ENCODE measurements at regions not wholly inside any gene's neighbourhood (a gene's known extent, or its start where the extent isn't known, plus 50 kb on each side); places are given as distances from the start of the nearest gene placed in this dataset.
"Not testable (repeated sequence)": the region's sequence is repeated elsewhere in the genome, so short reads cannot be mapped to it uniquely, and the experiment has no call there.

DNA sequence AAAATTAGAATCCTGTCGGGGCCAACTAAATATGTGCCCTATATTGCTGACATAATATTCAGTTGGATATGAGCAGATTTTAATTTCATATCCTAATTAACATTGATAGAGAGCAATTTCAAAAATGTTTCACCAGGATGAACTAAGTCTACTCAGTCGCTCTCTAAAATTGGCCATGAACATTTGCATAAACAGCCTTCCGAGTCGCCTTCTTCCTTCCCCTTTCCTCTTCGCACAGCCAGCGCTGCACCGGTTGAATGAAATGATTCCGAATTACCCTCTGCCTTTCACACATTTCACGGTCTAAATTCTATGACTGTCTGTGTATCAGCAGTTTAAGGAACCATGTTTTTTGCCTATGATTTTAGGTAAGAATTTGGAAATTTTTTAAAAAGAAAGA, 413.7 kb downstream of the LIG4 start:
- no peak overlapping the region for H3K4me3 ChIP-seq
- ATAC-seq (ENCODE audit: insufficient number of reproducible peaks, low FRiP score, low read depth) (no peak), DNase-seq (ENCODE audit: low spot score) (no peak)
- H3K4me1 ChIP-seq (ENCODE audit: control insufficient read depth in 1 of 2, low read depth in 2 of 2): no peaks in the 10 kb centered on the region
- H3K27ac ChIP-seq: no peak overlapping the region
- H3K27me3 ChIP-seq (replicated peaks; ENCODE audit: insufficient read depth): no peaks in the 10 kb centered on the region
- no peaks in the 10 kb centered on the region for H3K9me3 ChIP-seq
- H3K36me3 ChIP-seq: no peaks in the 10 kb centered on the region
- TF ChIP-seq, protein P1, sequence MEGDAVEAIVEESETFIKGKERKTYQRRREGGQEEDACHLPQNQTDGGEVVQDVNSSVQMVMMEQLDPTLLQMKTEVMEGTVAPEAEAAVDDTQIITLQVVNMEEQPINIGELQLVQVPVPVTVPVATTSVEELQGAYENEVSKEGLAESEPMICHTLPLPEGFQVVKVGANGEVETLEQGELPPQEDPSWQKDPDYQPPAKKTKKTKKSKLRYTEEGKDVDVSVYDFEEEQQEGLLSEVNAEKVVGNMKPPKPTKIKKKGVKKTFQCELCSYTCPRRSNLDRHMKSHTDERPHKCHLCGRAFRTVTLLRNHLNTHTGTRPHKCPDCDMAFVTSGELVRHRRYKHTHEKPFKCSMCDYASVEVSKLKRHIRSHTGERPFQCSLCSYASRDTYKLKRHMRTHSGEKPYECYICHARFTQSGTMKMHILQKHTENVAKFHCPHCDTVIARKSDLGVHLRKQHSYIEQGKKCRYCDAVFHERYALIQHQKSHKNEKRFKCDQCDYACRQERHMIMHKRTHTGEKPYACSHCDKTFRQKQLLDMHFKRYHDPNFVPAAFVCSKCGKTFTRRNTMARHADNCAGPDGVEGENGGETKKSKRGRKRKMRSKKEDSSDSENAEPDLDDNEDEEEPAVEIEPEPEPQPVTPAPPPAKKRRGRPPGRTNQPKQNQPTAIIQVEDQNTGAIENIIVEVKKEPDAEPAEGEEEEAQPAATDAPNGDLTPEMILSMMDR (IDR thresholded peaks at IDR 0.05): no peak

GRCh38 chr13:107799001-107799400, 416.3 kb downstream of the LIG4 start:
- Histone ChIP-seq H3K27me3 (replicated peaks; ENCODE audit: insufficient read depth) (no peaks in the 10 kb centered on the region), H3K4me3 (no peak overlapping the region), H3K9me3 (no peaks in the 10 kb centered on the region), H3K4me1 (ENCODE audit: control insufficient read depth in 1 of 2, low read depth in 2 of 2) (no peaks in the 10 kb centered on the region), H3K27ac (no peak overlapping the region), H3K36me3 (no peaks in the 10 kb centered on the region)
- DNase-seq (ENCODE audit: low spot score): no peak
- TF ChIP-seq, protein P1 (IDR thresholded peaks at IDR 0.05): no peak
- no peak for ATAC-seq (ENCODE audit: insufficient number of reproducible peaks, low FRiP score, low read depth)

DNA sequence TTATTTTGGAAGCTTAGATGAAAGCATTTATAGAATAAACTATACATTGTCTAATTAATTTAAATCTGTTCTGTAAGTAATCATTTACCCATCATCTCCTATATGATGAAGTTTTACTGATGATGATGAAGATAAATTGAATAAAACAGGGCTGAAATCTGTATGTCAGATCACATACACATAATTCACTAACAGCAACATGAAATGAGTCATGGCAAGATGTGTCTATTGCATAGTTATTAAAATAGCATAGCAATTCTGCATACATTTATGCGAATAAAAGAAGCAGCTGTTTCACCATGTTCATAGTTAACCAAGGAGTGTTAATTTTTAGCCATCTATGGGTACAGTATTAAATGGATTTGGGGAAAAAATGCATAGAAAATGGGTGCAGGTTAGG, 424.9 kb downstream of the LIG4 start:
- no peak for DNase-seq (ENCODE audit: low spot score)
- Histone ChIP-seq H3K27ac (no peak overlapping the region), H3K9me3 (no peaks in the 10 kb centered on the region), H3K4me3 (no peak overlapping the region), H3K4me1 (ENCODE audit: control insufficient read depth in 1 of 2, low read depth in 2 of 2) (no peaks in the 10 kb centered on the region), H3K27me3 (replicated peaks; ENCODE audit: insufficient read depth) (no peaks in the 10 kb centered on the region), H3K36me3 (no peaks in the 10 kb centered on the region)
- no peak for ATAC-seq (ENCODE audit: insufficient number of reproducible peaks, low FRiP score, low read depth)
- TF ChIP-seq, protein P1 (IDR thresholded peaks at IDR 0.05): no peak

DNA sequence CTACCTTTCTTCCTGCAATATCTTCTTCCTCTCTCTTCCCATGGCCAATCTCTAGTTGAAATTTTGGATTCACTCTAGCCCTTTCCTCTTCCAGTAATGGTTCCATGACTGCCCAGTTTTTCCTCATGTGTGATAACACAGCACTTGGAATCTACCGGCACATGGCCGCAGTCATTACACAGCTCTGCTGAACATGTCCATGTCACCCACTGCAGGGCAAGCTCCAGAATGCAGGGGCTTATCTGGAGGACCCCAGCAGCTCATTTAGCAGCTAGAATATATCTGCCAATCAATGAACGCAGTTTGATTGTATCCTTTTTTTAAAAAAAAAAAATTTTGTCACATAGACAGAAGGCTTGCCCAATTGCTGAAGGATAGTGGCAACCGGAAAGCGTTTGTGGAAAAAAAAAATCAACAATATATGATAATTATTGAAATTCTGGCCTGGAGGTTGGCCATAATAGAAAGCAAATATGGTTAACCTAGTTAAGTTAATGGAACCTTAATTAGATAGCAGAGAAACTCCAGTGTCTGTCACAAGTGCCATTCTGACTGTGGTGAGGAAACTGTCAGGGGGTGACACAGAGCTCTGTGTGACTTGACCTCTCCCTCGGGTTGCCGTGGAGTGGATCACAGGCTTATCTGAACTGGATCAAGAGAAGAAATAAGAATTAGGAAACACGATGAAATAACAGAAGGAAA, 426.7 kb downstream of the LIG4 start:
- TF ChIP-seq, protein P1 (IDR thresholded peaks at IDR 0.05): no peak
- H3K4me1 ChIP-seq (ENCODE audit: control insufficient read depth in 1 of 2, low read depth in 2 of 2): no peaks in the 10 kb centered on the region
- no peak overlapping the region for H3K27ac ChIP-seq
- H3K36me3 ChIP-seq: no peaks in the 10 kb centered on the region
- DNase-seq (ENCODE audit: low spot score) (no peak), ATAC-seq (ENCODE audit: insufficient number of reproducible peaks, low FRiP score, low read depth) (no peak)
- no peak overlapping the region for H3K4me3 ChIP-seq
- H3K9me3 ChIP-seq: no peaks in the 10 kb centered on the region
- H3K27me3 ChIP-seq (replicated peaks; ENCODE audit: insufficient read depth): no peaks in the 10 kb centered on the region

DNA sequence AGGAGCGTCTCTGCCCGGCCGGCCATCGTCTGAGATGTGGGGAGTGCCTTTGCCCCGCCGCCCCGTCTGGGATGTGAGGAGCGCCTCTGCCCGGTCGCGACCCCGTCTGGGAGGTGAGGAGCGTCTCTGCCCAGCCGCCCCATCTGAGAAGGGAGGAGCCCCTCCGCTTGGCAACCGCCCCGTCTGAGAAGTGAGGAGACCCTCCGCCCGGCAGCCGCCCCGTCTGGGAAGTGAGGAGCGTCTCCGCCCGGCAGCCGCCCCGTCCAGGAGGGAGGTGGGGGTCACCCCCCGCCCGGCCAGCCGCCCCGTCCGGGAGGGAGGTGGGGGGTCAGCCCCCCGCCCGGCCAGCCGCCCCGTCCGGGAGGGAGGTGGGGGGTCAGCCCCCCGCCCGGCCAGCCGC, 432.7 kb downstream of the LIG4 start:
- not testable (repeated sequence) for DNase-seq (ENCODE audit: low spot score); H3K4me1 ChIP-seq (ENCODE audit: control insufficient read depth in 1 of 2, low read depth in 2 of 2); H3K27me3 ChIP-seq (replicated peaks; ENCODE audit: insufficient read depth); H3K27ac ChIP-seq; H3K9me3 ChIP-seq; ATAC-seq (ENCODE audit: insufficient number of reproducible peaks, low FRiP score, low read depth); H3K36me3 ChIP-seq; H3K4me3 ChIP-seq

GRCh38 chr13:107778094-107778493, 437.2 kb downstream of the LIG4 start:
- no peaks in the 10 kb centered on the region for H3K27me3 ChIP-seq (replicated peaks; ENCODE audit: insufficient read depth)
- no peak overlapping the region for H3K27ac ChIP-seq
- H3K36me3 ChIP-seq: no peaks in the 10 kb centered on the region
- TF ChIP-seq, protein P1 (IDR thresholded peaks at IDR 0.05): no peak
- H3K4me1 ChIP-seq (ENCODE audit: control insufficient read depth in 1 of 2, low read depth in 2 of 2): no peaks in the 10 kb centered on the region
- H3K9me3 ChIP-seq: no peaks in the 10 kb centered on the region
- ATAC-seq (ENCODE audit: insufficient number of reproducible peaks, low FRiP score, low read depth) (no peak), DNase-seq (ENCODE audit: low spot score) (no peak)
- no peak overlapping the region for H3K4me3 ChIP-seq
